ENCODE measurements at regions not wholly inside any gene's neighbourhood (a gene's known extent, or its start where the extent isn't known, plus 50 kb on each side); places are given as distances from the start of the nearest gene placed in this dataset.

GRCh38 chr4:81651243-81651899 lies 179.7 kb upstream of the RASGEF1B start:
- DNase-seq = no peak

DNA sequence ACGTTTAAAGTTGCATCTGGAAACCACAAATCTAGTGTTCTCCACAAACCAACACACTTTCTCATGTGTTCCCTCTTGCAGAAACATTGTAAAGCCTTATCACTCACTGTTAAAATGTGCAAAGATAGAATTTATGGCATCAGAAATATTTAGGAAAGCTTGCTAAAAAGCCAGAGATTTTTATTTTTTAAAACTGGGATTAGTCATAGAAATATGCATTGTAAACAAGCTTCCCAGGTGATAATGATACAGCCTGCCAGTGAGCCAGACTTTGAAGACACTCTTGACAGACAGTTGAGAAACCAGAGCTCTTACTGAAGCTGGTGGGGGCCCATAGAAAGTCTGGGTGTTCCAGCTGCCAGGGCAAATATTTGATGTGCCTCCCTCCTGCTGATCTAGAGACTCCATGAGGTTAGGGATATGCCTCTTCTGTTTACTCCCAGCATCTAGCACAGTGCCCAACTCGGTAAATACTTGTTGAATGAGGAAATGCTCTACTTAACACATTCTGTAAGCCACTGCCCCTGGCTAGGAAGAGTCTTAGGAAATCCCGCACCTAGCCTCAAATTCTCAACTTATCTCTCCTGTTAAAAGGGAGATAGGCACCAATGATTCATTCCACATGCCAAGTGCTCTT lies 179.0 kb upstream of the RASGEF1B start:
- no peak for DNase-seq

DNA sequence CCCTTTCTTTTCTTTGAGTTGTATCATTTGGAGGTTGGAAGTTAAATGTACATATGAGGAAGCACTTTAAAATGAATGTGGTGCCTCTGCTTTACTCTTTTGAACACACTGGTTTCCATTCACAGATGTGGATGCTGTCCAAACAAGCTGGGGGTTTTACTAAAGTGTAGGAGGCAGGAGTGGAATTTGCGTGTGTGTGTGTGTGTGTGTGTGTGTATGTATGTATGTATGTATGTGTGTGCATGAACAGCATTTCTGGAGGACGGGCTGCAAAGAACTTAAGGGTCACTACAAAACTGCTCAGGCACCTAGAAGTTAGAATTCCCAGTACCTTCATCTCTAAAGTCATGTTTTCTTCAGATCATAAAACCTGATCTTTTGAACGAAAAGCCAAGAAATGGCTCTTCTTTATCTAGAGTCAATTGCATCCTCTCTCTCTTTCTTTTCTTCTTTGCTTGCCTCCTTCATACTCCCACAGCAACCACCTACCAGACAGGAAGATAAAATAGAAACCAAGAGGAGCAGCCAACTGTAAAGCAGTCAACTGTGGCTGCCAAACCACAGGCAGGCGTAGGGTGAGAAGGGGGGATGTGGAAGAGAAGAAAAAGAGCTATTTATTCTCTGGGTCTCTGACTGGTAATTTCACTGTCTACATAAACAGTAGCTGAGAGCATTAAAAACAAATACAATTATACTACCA lies 177.0 kb upstream of the RASGEF1B start:
- DNase-seq = no peak

GRCh38 chr4:81647388-81647787 lies 175.7 kb upstream of the RASGEF1B start:
- no peak for DNase-seq

DNA sequence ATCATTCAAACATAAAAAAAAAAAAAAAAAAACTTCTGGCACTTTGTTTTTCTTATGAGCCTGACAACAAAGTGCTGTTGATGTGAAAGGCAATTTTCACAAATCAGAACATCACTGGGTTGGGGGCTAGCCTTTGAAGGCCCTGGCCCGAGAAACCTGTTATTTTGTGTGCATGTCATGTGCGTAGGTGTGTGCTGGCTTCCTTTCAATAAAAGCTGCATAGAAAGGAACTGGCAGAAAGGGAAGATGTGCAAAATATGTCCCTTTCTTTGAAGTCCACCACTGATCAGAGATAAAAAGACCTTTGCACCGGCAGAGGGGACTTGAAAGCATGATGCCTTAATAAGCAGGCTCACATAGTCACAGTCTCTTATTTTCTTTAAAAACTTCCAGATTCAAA lies 170.8 kb upstream of the RASGEF1B start:
- no peak for DNase-seq

GRCh38 chr4:81639248-81639647 lies 167.5 kb upstream of the RASGEF1B start:
- DNase-seq = no peak

- no peak for DNase-seq
Measured at GRCh38 chr4:81638698-81639097, 167.0 kb upstream of the RASGEF1B start.

DNA sequence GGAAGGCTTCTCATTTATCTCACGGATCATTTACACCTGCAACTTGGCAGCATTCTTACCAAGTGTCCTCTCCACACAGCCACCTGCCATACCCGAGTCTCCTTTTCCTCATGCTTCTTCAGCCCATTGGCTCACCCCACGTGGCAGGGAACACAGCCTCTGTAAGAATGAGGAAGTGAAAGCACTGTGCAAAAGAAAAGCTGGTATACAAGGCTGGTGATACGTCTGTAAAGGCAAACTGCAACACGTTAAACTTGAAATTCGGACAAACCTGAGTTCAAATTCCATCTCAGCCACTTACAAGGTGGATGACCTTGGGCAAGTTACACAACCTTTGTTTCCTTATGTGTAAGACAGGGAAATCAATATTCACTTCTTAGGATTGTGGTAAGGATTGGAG lies 164.0 kb upstream of the RASGEF1B start:
- no peak for DNase-seq

- DNase-seq = no peak
Measured at GRCh38 chr4:81634766-81635549, 163.3 kb upstream of the RASGEF1B start.

GRCh38 chr4:81634165-81634564 lies 162.5 kb upstream of the RASGEF1B start:
- DNase-seq = no peak

- no peak for DNase-seq
Measured at GRCh38 chr4:81632581-81633299, 161.0 kb upstream of the RASGEF1B start.

- DNase-seq = peak in 1 of 2 experiments; percentile 14
Measured at GRCh38 chr4:81631958-81632441, 160.3 kb upstream of the RASGEF1B start.

- DNase-seq = no peak
Measured at GRCh38 chr4:81629366-81629765, 157.7 kb upstream of the RASGEF1B start.

DNA sequence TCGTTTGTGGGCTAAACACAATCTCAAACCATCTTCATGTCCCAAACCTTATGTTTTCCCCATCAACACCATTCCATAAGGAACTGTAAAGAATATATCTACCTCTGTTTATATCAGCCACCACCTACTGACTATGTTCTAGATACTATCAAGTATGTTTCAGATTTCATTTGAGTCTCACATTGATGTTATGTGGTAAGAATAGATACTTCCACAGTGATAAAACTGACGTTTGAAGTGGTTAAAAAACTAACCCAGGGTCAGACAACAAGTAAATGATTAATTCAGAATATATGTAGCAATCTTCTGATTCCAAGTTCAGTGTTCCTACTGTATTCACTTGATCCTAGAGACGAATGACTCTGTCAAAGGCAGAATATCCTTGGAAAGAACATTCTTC lies 156.8 kb upstream of the RASGEF1B start:
- DNase-seq = no peak

DNA sequence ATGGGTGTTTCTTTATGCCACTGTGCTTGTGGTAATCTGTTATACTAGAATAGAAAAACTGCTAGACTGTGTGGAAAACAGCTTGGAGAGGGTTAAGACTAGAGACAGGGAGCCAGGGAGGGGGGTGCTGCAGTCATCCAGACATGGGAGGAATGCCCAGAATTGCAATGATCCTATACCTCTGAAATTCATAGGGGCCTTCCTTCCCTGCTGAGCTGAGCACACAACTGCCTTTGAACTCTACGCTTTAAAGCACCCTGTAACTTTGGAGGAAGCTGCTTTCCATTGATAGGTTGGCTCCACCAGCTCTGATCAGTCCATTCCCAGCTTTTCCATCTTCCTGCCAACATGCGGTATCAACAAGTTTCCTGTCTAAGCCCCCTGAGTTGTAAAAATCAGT lies 155.9 kb upstream of the RASGEF1B start:
- DNase-seq = no peak

GRCh38 chr4:81626851-81627250 lies 155.1 kb upstream of the RASGEF1B start:
- DNase-seq = no peak

DNA sequence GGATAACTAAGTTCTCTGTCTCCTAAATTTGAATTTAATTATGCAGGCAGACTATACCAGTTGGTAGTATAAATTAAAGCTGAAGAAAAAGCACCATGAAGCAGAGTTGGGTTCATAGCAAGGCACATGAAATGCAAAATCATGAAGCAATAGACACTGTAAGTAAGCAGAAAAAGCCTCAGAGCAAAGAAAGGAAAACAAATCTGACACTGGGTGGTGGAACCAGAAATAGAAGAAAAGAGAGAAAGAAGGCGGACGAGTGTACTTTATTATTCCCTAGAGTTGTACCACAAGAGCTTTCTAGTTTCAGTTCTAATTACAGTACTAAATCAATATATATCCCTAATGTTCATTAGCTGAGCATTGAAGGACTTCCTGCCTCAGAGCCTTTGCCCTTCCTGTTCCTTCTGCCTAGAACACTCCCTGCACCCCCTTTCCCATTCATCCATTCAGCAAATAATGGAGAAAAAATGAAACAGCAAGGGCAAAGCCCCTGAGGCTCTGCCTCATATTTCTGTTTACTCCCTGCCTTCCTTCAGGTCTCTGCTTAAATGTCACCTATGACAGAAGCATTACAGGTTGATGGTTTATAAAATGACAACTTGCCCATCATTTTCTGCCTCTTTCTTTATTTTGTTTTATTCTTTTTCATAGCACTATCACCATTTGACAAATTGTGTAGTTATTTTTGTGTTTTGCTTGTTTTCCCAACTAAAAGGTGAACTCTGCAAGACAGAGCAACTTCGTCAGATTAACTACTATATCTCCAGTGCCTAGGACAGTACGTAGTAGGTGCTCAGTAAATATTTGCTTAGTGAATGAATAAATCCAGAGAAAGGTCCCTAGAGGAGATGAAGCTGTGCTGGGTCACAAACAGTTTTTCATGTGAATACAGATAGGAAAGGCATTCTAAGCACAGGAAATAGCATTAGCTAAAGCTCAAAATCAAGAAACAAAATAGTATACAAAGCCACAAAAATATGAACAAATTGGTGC lies 154.0 kb upstream of the RASGEF1B start:
- DNase-seq = no peak

DNA sequence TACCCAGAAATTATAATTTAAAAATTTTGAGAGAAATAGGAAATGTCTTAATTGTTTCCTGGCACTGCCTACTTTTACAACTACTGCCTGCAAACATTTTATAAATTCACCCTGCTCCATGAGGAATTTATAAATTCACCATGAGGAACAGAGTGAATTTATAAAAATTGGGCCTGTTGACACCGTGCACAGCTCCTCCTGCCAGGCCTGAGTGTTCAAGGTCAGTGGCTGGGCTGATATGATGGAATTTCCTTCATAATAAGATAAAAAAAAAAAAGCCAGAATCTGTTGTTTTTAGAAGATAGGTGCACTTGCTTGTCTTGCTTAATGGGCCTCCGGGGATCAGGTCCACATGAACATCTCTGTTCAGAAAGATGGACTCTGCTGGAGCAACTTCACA lies 151.7 kb upstream of the RASGEF1B start:
- no peak for DNase-seq

DNA sequence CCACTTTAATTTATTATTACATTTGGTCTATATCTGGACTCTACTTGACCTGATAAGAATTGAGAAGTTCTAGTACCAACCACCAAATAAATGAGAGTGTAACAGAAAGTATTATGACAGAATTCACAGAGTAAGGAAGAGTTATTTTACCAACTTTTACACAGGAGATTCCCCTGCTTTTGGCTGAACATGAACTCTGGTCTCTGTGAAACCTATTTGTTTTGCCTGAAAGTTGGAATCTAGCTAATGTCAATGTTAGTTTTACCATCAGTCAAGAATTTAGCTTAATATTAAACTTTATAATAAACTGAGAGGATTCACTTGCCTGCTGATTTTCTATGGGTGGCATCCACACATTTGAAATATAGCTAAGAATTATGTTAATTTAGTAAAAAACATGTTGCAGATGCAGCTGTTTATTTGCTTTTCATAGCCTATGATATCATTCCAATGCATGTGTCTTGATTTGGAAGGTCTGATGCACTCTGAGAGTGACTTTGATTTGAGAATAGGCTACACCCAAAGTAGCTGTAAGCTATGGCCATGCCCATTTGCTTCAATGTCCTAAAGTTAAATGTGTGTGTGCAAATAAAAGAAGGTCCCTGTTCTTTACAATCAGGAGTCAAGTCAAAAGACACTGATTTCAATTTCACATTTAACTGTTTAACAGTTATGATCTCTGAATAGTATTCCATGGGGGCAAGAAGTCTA lies 150.9 kb upstream of the RASGEF1B start:
- no peak for DNase-seq

- DNase-seq = no peak
Measured at GRCh38 chr4:81622028-81622427, 150.3 kb upstream of the RASGEF1B start.

DNA sequence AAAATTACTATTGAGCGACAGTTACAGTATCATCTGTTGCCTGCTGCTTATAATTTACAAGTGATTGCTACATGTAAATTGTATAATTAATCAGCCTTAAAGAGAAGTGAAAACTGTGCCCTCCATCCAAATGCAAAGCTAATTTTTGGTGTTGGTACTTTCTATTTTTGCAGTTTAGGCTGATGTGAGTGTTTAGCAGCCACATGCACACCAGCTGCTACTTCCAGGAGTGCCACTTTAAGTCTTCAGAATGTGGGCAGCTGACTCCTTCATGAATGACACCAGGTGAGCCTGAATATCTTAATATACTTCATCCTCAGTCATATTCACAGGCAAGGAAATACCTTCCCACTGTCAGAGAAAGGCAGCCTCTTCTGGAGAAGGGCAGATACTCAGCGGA lies 149.8 kb upstream of the RASGEF1B start:
- peak; percentile 37 to 77 for DNase-seq
